ENCODE measurements at regions not wholly inside any gene's neighbourhood (a gene's known extent, or its start where the extent isn't known, plus 50 kb on each side); places are given as distances from the start of the nearest gene placed in this dataset.

- no peak for DNase-seq
These were observed 74.7 kb downstream of the KLF5 start for GRCh38 chr13:73133531-73133930.

DNA sequence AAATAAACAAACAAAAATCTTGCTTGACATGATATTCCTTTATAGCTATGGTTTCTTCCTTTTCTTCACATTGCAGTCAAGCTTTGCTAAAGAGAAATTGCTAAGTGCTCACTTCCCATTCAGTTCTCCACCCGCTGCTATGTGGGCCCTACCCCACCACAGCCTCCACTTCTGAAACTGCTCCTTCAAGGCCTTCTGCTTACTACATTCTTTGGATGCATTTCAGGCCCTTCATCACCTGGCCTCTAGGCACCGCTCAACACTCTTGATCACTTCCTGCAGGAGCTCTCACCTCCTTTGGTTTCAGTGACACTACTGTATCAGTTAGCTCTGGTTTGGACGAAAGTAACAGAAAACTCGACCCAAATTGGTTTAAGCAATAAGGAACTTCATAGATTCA is 72.4 kb downstream of the KLF5 start:
- no peak for DNase-seq

DNA sequence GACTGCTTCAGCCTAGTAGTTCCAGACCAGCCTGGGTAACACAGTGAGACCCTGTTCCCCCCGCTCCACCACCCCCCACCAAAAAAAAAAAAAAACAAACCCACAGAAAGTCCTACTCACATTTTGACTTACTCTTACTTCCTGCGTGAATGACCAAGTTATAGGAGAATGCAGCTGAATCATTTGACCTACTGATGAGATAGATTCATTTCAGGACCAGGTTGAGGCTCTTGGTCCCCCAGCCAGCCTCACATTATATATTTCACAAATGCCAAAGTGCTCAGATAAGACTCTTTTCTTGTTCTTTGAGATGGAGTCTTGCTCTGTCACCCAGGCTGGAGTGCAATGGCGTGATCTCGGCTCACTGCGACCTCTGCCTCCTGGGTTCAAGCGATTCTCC is 70.2 kb downstream of the KLF5 start:
- DNase-seq, result peak; percentile 20
